IgD-negative memory B cell (primary cell): ENCODE measurements at regions not wholly inside any gene's neighbourhood (a gene's known extent, or its start where the extent isn't known, plus 50 kb on each side); places are given as distances from the start of the nearest gene placed in this dataset.
"Not testable (repeated sequence)": the region's sequence is repeated elsewhere in the genome, so short reads cannot be mapped to it uniquely, and the experiment has no call there.

ENCODE experiments used
- H3K27ac Mint-ChIP-seq, 3 donors: one replicate each; pipeline ENCODE4 v1.8.0; 2020 to 2022; ENCODE audit warnings: mild to moderate bottlenecking in 3 of 3, mixed read lengths in 3 of 3, moderate library complexity in 1 of 3
- H3K27me3 Mint-ChIP-seq: one replicate; pipeline ENCODE4 v1.8.0; 2021; ENCODE audit warnings: mixed read lengths
- H3K36me3 Mint-ChIP-seq: one replicate; pipeline ENCODE4 v1.8.0; 2020; ENCODE audit warnings: mild to moderate bottlenecking, mixed read lengths
- H3K4me1 Mint-ChIP-seq, 3 donors: one replicate each; pipeline ENCODE4 v1.8.0; 2020 to 2022; ENCODE audit warnings: mixed read lengths in 3 of 3, mild to moderate bottlenecking in 1 of 3
- H3K4me3 Mint-ChIP-seq, 4 donors: one replicate each; pipeline ENCODE4 v1.8.0; 2020 to 2022; ENCODE audit warnings: mild to moderate bottlenecking in 4 of 4, mixed read lengths in 4 of 4, moderate library complexity in 3 of 4
- H3K9me3 Mint-ChIP-seq, 3 donors: one replicate each; pipeline ENCODE4 v1.8.0; 2020 to 2021; ENCODE audit warnings: mixed read lengths in 3 of 3, mild to moderate bottlenecking in 1 of 3

GRCh38 chr6:169857343-169858292, 106.2 kb downstream of the ERMARD start:
- no peaks in the 10 kb centered on the region for H3K27me3 Mint-ChIP-seq
- peaks cover 2 to 4% (median 4%) of the 10 kb centered on the region in 3 donors for H3K9me3 Mint-ChIP-seq
- H3K4me3 Mint-ChIP-seq = no peak overlapping the region
- H3K4me1 Mint-ChIP-seq = peaks cover 0 to 2% (median 0%) of the 10 kb centered on the region in 3 donors
- no peaks in the 10 kb centered on the region for H3K36me3 Mint-ChIP-seq
- no peak overlapping the region for H3K27ac Mint-ChIP-seq

DNA sequence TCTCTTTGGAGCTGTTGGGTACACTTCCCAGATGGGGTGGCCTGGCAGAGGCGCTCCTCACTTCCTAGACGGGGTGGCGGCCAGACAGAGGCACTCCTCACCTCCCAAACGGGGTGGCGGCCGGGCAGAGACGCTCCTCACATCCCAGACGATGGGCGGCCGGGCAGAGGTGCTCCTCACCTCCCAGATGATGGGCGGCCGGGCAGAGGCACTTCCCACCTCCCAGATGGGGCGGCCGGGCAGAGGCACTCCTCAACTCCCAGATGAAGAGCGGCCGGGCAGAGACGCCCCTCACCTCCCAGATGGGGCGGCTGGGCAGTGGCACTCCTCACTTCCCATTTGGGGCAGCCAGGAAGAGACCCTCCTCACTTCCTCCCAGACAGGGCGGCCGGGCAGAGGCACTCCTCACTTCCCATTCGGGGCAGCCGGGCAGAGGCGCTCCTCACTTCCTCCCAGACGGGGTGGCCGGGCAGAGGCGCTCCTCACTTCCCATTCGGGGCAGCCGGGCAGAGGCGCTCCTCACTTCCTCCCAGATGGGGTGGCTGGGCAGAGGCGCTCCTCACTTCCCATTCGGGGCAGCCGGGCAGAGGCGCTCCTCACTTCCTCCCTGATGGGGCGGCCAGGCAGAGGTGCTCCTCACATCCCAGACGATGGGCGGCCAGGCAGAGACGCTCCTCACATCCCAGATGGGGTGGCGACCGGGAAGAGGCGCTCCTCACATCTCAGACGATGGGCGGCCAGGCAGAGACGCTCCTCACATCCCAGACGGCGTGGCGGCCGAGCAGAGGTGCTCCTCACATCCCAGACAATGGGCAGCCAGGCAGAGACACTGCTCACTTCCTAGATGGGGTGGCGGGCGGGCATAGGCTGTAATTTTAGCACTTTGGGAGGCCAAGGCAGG, 105.3 kb downstream of the ERMARD start:
- H3K27me3 Mint-ChIP-seq, H3K4me1 Mint-ChIP-seq, H3K27ac Mint-ChIP-seq, H3K4me3 Mint-ChIP-seq, H3K36me3 Mint-ChIP-seq, H3K9me3 Mint-ChIP-seq: not testable (repeated sequence)

DNA sequence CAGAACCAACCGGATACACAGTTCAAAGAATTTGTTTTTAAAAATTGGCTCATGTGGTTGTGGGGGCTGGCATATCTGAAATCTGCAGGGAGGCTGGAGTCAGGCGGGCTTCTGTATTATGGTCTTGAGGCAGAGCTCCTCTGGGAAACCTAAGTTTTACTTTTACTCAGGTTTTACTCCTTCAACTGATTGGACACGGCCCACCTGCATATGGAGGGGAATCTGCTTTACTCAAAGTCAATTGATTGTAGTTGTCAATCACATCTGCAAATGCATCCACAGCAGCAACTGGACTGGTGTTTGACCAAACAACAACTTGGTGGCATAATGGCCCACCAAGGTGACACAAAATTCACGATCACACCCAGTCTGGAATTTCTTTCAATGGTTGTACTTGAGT, 103.4 kb downstream of the ERMARD start:
- Mint-ChIP-seq H3K27ac (no peak overlapping the region), H3K9me3 (peaks cover 2 to 4% (median 4%) of the 10 kb centered on the region in 3 donors), H3K4me1 (no peaks in the 10 kb centered on the region), H3K4me3 (no peak overlapping the region), H3K27me3 (no peaks in the 10 kb centered on the region), H3K36me3 (no peaks in the 10 kb centered on the region)

DNA sequence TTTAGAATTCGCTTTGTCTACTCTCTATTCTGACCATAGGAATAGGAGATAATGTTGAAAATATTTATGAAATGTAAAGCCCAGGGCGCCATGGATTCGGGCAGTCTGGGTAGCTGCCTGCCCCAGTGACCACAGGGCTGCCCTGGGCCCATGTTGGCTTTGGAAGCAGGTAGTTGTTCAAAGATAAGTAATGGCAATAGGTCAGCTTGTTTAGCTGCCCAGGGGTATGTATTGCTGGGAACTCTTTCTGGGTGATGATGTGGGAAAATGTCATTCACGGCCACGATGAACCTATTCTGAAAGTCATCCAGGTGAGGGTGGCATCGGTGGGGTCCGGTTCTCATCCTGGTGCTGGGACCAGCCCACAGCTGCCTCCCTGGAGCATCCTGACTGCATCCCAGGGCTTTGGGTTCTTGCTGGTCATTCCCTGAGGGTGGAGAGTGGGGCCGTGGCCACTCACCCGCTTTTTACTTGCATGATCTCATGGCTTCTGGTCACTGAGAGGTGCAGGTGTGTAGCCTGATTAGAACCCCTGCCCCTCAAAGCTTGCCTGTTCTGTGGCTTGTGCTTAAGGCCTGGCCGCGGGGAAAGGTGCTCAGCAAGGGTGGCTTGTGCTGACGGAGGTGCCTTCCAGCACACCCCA, 102.8 kb downstream of the ERMARD start:
- Mint-ChIP-seq H3K27me3 (no peaks in the 10 kb centered on the region), H3K36me3 (no peaks in the 10 kb centered on the region), H3K27ac (no peak overlapping the region), H3K9me3 (peaks cover 2 to 4% (median 4%) of the 10 kb centered on the region in 3 donors), H3K4me3 (no peak overlapping the region), H3K4me1 (no peaks in the 10 kb centered on the region)

- Mint-ChIP-seq H3K9me3 (peaks cover 2 to 4% (median 4%) of the 10 kb centered on the region in 3 donors), H3K4me1 (no peaks in the 10 kb centered on the region), H3K27ac (no peak overlapping the region)
Observed at GRCh38 chr6:169853196-169854082, 102.0 kb downstream of the ERMARD start.

DNA sequence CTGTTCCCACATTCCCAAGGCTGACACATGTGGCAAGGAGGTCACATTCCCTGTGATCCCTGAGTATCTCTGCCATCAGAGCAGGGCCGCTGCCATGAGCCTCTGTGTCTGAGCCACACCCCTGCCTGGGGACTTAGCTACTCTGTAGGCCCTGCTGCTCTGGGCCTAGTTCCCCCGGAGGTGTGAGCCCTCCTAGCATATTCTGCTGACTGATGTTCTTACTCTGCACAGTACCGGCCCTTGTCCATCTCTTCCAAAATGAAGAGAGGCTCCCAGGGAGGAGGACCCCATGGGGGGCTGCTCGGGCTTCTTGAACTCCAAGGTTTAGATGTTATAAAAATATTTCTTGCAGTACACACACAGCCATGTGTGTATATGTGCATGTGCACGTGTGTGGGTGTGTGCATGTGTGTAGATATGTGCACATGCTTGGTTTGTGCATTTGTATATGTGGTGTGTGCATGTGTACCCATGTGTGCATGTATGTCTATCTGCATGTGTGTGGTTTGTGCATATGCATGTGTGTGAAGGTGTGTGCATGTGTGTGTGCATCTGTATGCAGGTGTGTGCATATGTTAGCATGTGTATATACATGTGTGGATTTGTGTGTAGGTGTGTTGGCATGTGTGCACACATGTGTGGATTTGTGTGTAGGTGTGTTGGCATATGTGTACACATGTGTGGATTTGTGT, 101.2 kb downstream of the ERMARD start:
- peaks cover 4% of the 10 kb centered on the region in 3 donors for H3K9me3 Mint-ChIP-seq
- no peak overlapping the region for H3K4me3 Mint-ChIP-seq
- H3K36me3 Mint-ChIP-seq = no peaks in the 10 kb centered on the region
- no peaks in the 10 kb centered on the region for H3K27me3 Mint-ChIP-seq
- no peaks in the 10 kb centered on the region for H3K4me1 Mint-ChIP-seq
- no peak overlapping the region for H3K27ac Mint-ChIP-seq

More at GRCh38 chr6:169853196-169854082, 102.0 kb downstream of the ERMARD start:
- no peaks in the 10 kb centered on the region for H3K27me3 Mint-ChIP-seq
- H3K4me3 Mint-ChIP-seq = no peak overlapping the region
- H3K36me3 Mint-ChIP-seq = no peaks in the 10 kb centered on the region

GRCh38 chr6:169851641-169852503, 100.5 kb downstream of the ERMARD start:
- H3K27ac Mint-ChIP-seq = no peak overlapping the region
- H3K4me3 Mint-ChIP-seq = no peak overlapping the region
- no peaks in the 10 kb centered on the region for H3K4me1 Mint-ChIP-seq
- H3K9me3 Mint-ChIP-seq = peaks cover 4 to 5% (median 4%) of the 10 kb centered on the region in 3 donors
- H3K27me3 Mint-ChIP-seq = no peaks in the 10 kb centered on the region
- no peaks in the 10 kb centered on the region for H3K36me3 Mint-ChIP-seq

- H3K36me3 Mint-ChIP-seq = no peaks in the 10 kb centered on the region
- peaks cover 2% of the 10 kb centered on the region for H3K27me3 Mint-ChIP-seq
- no peak overlapping the region for H3K27ac Mint-ChIP-seq
- no peak overlapping the region for H3K4me3 Mint-ChIP-seq
- no peaks in the 10 kb centered on the region for H3K4me1 Mint-ChIP-seq
- H3K9me3 Mint-ChIP-seq = peaks cover 4 to 5% (median 4%) of the 10 kb centered on the region in 3 donors
Observed at GRCh38 chr6:169850746-169851145, 99.3 kb downstream of the ERMARD start.

DNA sequence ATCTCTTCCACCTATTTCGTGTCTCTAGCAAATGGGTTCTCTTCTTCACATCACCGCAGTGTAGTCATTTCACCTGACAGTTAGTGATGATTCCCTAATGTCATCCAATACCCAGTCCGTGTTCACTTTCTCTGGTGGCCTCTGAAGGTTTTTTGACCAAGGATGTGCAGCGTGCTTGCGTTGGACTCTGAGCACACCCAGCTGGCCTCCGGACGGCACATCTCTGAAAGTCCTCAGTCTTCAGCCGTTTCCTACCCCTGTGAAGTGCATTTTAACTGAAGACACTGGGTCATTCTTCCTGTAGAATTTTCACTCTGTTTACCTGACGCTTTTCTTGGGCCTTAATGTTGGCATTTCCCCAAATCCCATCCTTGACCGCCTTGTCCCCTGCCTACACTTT, 98.7 kb downstream of the ERMARD start:
- Mint-ChIP-seq H3K36me3 (no peaks in the 10 kb centered on the region), H3K9me3 (peaks cover 4 to 5% (median 4%) of the 10 kb centered on the region in 3 donors), H3K4me1 (no peaks in the 10 kb centered on the region), H3K4me3 (no peak overlapping the region), H3K27me3 (peaks cover 7% of the 10 kb centered on the region), H3K27ac (peak overlapping the region in 1 of 3 donors; percentile 4)

GRCh38 chr6:169849396-169849795, 98.0 kb downstream of the ERMARD start:
- no peak overlapping the region for H3K27ac Mint-ChIP-seq
- peaks cover 1 to 2% (median 1%) of the 10 kb centered on the region in 3 donors for H3K4me1 Mint-ChIP-seq
- peaks cover 2% of the 10 kb centered on the region for H3K36me3 Mint-ChIP-seq
- peak overlapping the region in 1 of 4 donors; percentile 21 for H3K4me3 Mint-ChIP-seq
- peaks cover 11% of the 10 kb centered on the region for H3K27me3 Mint-ChIP-seq
- H3K9me3 Mint-ChIP-seq = peaks cover 4 to 5% (median 4%) of the 10 kb centered on the region in 3 donors

GRCh38 chr6:169848946-169849345, 97.5 kb downstream of the ERMARD start:
- H3K4me1 Mint-ChIP-seq = peaks cover 4 to 6% (median 6%) of the 10 kb centered on the region in 3 donors
- no peak overlapping the region for H3K4me3 Mint-ChIP-seq
- peaks cover 2% of the 10 kb centered on the region for H3K36me3 Mint-ChIP-seq
- H3K27ac Mint-ChIP-seq = no peak overlapping the region
- H3K27me3 Mint-ChIP-seq = peaks cover 11% of the 10 kb centered on the region
- H3K9me3 Mint-ChIP-seq = peaks cover 4 to 5% (median 4%) of the 10 kb centered on the region in 3 donors

- Mint-ChIP-seq H3K27me3 (peaks cover 11% of the 10 kb centered on the region), H3K36me3 (peaks cover 2% of the 10 kb centered on the region), H3K4me1 (peaks cover 4 to 8% (median 6%) of the 10 kb centered on the region in 3 donors), H3K4me3 (no peak overlapping the region), H3K27ac (no peak overlapping the region), H3K9me3 (peaks cover 2 to 4% (median 2%) of the 10 kb centered on the region in 3 donors)
Observed at GRCh38 chr6:169847901-169848311, 96.5 kb downstream of the ERMARD start.
